COR-L47 (cell line): ENCODE measurements at regions not wholly inside any gene's neighbourhood (a gene's known extent, or its start where the extent isn't known, plus 50 kb on each side); places are given as distances from the start of the nearest gene placed in this dataset.
"Not testable (repeated sequence)": the region's sequence is repeated elsewhere in the genome, so short reads cannot be mapped to it uniquely, and the experiment has no call there.

Experiments
- DNase-seq: peaks from one replicate; lab custom pipeline; 2025; lab: John Stamatoyannopoulos, UW

DNA sequence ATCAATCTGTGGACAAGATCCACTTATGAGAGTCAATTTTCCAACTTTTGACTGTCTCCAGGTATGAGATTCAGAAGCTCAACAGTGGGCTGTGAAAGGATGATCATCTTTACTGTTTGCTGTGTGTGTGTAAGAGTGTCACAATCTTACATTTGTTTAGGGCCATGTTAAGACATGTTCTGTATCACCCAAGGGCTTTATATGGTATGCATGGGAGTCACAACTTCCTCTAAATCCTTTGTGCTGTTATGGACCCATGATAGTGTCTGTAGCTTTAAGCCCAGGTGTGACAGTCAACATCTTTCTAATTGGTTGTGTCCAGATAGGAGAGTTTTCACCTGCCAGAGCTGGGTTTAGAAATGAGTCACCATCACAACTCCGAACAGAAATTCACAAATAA, 70.2 kb downstream of the ZNF726 start:
- DNase-seq = not testable (repeated sequence)

DNA sequence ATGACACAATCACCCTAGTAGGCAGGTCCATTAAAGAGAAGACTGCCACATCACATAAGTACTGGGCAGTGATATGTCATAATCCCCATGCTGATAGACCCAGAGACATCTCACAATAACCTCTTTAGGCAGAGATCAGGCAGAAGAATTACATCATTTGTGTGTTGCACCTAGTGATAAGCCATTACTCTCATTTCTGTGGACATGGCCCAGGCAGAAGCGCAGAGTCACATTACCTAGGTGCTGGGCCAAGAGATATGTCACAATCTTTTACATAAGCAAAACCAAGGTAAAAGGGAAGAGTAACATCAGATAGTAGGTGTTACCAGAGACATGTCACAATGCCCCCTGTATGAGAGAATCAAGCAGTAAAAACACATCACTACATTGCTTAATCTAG, 71.9 kb downstream of the ZNF726 start:
- DNase-seq = no peak

DNA sequence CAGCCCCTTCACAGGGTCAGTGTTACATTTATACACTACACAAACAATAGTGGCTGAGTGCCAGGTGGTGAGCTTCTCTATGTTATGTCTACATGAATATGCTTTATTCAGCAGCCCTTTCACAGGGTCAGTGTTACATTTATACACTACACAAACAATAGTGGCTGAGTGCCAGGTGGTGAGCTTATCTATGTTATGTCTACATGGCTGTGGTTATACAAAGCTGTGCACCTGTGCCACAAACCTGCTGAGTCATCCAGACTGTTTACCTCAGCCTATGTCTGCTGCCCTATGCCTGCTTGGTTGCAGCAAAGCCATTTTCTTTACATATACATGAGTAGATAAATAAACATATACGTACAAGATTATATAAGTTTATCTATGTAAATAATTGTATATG, 76.5 kb downstream of the ZNF726 start:
- peak; percentile 86 for DNase-seq

DNA sequence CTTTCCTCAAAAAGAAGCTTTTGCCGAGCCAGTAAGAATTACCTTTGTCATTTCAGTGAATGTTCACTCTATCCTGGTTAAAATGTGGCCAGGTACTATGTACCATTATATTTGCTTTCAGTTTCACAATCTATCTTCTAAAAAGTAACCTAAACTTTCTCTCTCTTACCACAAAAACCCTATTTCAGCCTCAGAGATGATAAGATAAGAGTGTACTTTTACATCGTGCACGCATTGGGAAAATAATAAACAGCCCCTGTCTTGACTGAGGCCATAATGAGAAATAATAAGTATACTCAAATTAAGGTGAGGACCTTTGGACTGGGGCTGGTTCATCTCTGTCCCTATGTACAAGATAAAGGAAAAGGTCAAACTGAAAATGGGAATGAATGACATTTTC, 77.7 kb downstream of the ZNF726 start:
- DNase-seq = no peak

DNA sequence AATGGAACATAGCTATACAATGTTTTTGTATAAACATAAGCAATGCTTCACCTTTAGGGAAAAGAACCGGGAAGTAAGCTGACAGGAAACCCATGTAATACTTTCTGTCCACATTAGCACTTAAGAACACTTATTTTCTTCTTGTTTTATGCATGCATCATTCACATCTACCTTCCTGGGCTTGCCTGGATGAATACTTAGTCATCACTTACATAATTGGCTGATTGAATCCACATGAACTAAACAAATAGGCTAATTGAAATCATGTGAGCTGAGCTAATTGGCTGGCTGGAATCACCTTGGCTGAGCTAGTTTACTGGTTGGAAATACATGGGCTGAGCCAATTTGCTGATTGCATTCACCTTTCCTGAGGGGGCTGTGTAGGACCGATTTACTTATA, 78.8 kb downstream of the ZNF726 start:
- no peak for DNase-seq

DNA sequence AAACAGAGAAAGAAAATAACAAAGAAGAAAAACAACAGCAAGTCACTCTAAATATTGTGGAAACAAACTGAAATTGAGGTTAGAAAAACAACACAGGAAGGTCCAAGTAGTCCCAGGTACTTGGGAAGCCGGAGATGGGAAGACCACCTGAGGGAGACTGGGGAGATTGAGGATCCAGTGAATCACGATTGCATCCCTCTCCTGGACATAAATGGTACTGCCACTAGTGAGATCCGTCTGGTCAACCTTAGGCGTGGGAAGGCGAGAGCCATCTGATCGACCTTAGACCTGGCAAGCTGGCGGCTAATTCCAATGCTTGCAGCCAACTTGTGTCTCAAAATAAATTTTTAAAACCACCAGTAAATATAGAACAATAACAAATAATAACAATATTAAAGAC, 81.9 kb downstream of the ZNF726 start:
- DNase-seq = no peak

DNA sequence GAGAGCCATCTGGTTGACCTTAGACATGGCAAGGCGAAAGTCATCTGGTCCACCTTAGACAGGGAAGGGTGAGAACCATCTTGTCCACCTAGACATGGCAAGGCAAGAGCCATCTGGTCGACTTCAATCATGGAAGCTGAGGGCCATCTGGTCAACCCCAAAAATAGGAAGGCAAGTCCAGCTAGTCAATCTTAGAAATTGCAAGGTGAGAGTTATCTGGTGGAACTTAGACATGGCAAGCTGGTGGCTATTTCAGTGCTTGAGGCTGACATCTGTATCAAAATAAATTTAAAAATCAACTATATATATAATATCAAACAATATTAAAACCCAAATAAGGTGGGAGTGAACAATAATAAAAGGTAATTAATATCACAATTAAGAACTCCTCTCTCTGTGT, 83.9 kb downstream of the ZNF726 start:
- DNase-seq = no peak

DNA sequence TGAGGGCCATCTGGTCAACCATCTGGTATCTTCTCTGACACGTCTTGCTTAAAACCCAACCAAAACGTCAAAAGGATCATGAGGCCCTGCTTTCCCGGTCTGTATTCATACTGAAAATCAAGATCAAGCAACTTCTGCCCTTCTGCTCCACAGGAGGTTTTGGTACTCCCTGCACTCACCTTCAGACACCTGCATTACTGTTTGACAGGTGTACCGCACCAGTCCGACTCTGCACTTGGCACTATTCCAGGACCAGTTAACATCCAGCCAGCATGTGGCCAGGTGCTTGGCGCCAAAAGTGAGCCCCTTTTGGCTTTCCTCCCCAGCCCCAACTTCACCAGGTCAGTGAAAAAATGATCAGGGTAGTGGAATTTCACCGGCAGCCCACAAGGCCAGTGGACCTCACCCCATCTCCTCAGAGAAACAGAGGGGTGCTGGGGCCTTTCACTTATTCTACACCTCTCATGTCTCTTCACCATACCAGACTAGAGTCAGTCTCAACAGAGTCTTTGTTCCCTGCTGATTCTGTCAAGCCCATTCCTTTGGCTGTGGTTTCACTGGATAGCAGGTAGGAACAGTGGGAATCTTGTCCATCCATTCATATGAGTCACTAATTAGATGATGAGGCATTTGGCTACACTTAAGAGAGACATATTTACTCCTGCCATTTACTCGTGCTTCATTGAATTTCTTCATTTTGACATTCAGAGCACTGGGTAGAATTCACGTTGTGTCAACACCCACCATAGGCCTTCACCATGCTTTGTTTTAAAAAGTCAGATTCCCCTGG, 85.3 kb downstream of the ZNF726 start:
- peak; percentile 65 for DNase-seq

DNA sequence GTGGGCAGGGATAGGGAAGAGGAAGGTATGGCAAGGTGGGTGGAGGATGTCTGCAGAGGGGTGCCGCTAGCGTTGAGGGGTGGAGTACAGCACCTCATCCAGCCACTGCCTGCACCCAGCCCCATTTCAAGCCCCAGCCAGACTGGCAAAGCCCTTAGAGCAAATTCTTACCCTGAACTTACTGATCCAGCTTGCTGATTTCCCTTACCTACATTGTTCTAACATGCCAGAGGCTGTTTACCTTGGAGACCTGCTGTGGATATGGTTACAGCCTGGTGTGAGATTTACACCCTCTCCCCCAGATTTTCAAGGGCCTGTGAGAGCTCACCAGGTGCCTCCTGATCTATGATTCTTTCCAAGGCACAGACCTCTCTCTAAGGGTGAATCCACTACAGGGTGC, 86.0 kb downstream of the ZNF726 start:
- DNase-seq = no peak

DNA sequence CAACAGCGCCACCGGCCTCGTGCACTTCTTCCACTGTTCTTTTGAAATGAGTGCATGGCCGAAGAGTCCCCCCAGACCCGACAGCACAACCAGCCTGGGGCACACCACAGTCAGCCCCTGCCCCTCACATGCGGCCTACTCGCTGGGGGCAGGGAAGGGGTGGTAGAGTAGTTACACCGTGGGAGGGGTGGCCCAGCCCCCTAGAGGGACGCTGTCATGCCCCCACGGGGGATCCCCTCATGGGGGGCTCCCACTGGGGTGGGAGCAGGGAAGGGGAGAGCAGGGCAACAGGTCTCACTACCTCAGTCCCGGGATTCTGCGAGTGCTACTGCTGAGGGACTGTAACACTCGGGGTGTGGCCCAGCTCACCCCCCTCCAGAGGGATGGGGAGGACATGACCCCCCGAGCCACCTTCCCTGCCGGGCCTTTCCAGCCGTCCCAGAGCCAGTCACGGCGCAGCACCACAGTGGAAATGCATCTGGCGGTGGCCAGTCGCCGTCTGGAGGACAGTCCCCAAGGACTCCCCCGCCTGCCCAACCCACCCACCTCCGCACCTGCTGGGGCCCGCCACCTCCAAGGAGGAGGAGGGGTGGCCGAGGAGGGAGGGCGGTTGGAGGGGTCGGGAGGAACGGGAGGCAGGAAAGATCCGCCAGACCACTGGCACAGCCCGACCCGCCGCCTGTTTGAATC, 84.6 kb upstream of the ZNF254 start:
- DNase-seq = no peak

DNA sequence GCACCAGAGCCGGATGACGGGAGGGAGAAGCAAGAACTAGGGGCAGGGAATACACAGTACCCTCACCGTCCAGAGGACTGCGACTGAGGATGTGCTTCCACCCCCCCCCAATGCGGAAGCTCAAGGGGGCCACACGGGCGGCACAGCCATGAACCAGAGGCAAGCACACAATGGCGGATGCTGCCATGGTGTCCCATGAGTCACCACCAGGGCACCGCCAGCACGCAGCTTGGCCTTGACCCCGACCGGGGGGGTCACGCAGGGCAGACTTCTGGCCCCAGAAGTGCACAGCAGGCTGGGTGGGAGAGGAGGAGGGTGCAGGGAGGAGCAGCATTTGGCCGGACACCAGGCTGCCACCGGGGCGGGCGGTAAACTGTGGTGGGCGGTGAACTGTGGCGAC, 83.5 kb upstream of the ZNF254 start:
- DNase-seq = no peak

DNA sequence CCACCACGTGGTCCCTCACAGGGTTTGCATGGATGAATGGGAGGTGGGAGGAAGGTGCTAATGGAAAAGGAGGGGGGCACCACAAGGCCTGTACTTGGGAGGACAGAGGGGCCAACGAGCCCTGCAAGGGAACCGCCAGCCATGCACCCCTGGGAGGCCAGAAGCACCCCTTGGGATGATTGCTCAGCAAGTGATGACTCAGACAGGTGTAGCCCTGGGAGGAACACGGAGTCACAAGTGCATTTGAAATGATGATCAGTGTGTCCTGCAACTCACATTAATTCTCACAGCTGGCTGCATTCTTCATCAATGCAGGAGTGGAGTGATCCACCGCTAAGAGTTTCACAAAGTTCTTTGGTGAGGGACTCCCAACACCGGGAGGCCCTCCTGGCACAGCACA, 82.8 kb upstream of the ZNF254 start:
- DNase-seq = no peak

DNA sequence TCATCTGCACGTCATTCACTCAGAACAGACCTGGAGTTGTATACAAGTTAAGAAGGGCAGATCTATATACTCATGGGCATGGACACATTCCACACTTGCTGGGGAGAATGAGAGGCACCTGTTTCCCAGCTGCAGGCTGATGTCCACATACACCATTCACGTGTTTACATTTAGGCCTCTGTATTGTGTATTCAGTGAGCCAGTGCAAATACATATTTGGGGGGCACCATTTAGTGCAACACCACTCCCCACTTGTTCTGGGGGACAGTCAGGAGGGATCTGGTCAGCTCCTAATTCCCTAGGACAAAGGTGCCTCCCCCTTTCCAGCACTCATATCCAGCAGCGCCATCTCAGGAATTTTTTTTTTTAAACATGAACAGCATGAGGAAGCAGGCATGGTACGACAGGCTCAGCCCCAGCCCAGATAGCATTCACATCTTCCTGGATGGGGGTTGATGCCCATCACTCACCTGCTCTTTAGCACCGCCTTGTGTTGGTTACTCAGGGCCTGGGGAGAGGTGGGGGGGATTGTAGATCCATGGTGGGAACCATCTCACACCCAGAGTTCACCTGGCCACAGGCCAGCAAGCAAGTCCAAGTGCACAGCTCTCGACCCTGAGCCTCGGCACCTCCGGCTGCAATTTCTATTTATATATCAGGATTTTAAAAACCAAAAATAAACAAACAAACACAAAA, 56.9 kb upstream of the ZNF254 start:
- DNase-seq = no peak

DNA sequence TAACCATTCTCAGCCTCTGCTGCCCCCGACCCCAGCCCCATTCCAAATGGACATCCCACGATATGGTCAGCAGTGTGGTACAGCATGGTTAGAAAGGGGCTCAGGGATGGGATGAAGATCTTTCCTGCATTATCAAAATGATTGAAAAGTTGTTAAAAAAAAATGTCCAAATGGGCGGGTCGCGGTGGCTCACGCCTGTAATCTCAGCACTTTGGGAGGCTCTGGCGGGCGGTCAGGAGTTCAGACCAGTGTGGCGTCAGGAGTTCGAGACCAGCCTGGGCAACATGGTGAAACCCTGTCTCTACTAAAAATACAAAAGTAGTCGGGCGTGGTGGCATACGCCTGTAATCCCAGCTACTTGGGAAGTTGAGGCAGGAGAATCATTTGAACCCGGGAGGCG, 54.3 kb upstream of the ZNF254 start:
- DNase-seq = no peak

DNA sequence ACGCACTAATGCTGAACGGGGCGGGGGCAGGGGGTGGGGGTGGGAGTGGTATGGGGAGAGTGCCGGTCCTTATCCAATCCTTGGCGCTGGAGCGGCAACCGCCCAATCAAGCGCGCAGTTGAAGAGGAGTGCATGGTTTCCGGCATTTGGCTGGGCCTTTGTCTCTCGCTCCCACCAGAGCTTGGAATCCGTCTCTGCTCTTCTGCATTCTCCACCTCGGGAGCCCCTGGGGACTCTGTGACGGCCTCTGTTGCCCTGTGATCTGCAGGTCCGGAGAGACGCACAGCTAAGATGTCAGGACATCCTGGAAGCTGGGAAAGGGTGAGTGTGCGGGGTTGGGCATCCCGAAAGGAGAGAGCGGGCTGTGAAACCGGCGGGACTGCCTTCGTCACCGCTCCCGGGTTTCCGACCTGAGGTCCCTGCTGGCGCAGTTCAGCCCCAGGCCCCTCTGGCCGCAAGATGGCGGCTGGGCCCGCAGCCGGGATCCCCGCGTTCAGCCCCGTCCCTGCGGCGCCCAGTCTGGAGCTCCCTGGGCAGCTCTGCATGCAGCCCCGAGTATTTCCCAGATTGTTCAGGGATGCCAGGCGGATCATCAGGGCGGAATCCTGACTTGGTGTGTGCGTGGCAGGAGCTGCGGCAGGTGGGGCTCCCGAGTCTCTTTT, 53.6 kb upstream of the ZNF254 start:
- DNase-seq = peak; percentile 90

DNA sequence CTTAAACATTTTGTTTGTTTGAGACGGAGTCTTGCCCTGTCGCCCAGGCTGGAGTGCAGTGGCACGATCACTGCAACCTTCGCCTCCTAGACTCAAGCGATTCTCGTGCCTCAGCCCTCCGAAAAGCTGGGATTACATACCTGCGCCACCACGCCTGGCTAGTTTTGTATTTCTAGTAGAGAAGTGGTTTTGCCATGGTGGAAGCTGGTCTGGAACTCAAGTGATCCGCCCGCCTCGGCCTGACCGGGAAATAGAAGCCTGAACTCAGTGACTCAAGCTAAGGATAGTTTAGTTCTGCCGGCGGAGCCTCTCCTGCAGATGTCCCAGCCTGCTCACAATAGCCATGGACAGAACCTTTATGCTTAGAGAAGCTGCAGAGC, 53.0 kb upstream of the ZNF254 start:
- peak; percentile 23 for DNase-seq

DNA sequence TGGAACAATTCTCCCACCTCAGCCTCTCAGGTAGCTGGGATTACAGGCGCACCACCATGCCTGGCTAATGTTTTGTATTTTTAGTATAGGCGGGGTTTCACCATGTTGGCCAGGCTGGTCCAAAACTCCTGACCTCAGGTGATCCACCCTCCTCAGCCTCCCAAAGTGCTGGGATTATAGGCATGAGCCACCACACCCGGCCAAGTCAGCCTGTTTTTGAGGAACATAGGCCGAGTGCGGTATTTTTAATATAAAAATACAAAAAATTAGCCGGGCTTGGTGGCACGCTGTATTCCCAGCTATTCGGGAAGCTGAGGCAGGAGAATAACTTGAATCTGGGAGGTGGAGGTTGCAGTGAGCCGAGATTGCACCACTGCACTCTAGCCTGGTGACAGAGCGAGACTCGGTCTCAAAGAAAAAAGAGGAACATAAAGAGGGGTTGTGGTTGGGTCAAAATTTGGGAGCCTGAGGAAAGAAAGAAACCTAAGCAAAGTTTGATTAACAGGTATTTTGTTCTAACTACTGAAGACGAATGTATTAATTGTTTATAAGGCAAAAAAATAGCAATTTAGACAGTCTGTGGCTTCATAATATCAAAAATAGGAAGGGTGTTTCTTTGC, 51.6 kb upstream of the ZNF254 start:
- not testable (repeated sequence) for DNase-seq
